Esophagus (tissue), 2 donors: ENCODE measurements at regions not wholly inside any gene's neighbourhood (a gene's known extent, or its start where the extent isn't known, plus 50 kb on each side); places are given as distances from the start of the nearest gene placed in this dataset.
A peak's percentile ranks its signal among the peaks of the same experiment; 100 is the strongest.

ENCODE experiments used
- H3K27ac ChIP-seq, 2 donors: one replicate each; pipeline ENCODE4 v1.5.1; 2013; ENCODE audit warnings: low read depth in 2 of 2, mild to moderate bottlenecking in 2 of 2, inconsistent platforms in 1 of 2, low read length in 1 of 2, moderate library complexity in 1 of 2
- H3K27me3 ChIP-seq, 2 donors: one replicate each; pipeline ENCODE4 v1.6.1; 2013; ENCODE audit warnings: low read length in 2 of 2, control low read depth in 1 of 2, mild to moderate bottlenecking in 1 of 2; ENCODE audit not compliant: insufficient read depth in 2 of 2, control insufficient read depth in 1 of 2
- H3K36me3 ChIP-seq, 2 donors: one replicate each; pipeline ENCODE4 v1.6.1; 2013; ENCODE audit warnings: low read length in 1 of 2; ENCODE audit not compliant: control insufficient read depth in 2 of 2, insufficient read depth in 2 of 2
- H3K4me1 ChIP-seq, 2 donors: one replicate each; pipeline ENCODE4 v1.6.1; 2013; ENCODE audit warnings: low read length in 1 of 2; ENCODE audit not compliant: control insufficient read depth in 2 of 2, insufficient read depth in 2 of 2
- H3K4me3 ChIP-seq, 2 donors: one replicate each; pipeline ENCODE4 v1.5.1; 2013; ENCODE audit warnings: low read length in 2 of 2, mild to moderate bottlenecking in 2 of 2, low read depth in 1 of 2, moderate library complexity in 1 of 2
- H3K9me3 ChIP-seq, 2 donors: one replicate each; pipeline ENCODE4 v1.6.1; 2013; ENCODE audit warnings: mild to moderate bottlenecking in 2 of 2, low read depth in 1 of 2, low read length in 1 of 2, moderate library complexity in 1 of 2; ENCODE audit not compliant: control insufficient read depth in 2 of 2, insufficient read depth in 1 of 2
- WGBS, 2 donors: extraction: QIAGEN DNeasy Blood & Tissue Kit; methylation state at CpG; one replicate each; pipeline ENCODE4 v1.1.7; 2013; 5-methylcytosine and 5-hydroxymethylcytosine counted together
- donor health status: healthy with polysubstance abuse.
- donor health status: Bipolar disorder and iron deficiency.

- no peak overlapping the region for H3K27ac ChIP-seq
Observed at GRCh38 chr3:193984876-193985275, 151.1 kb upstream of the HES1 start.

DNA sequence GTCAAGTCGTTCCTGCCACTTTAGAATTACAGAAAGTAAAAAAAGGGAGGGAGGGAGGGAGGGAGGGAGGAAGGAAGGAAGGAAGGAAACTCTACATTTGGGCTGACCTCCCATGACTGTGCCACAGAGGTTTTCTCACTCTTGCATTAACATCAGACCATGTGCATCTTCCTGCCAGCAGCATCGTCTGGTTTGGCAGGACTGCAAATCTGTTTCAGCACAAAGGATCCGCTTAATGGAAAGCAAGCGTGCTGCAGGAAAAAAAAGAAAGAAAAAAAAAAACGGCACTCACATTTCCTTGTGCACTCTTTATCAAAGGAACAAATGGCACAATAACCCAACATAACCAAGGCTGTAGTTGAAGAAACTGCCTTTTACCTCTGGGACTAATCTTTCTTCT lies 148.8 kb upstream of the HES1 start:
- no peaks in the 10 kb centered on the region for H3K27me3 ChIP-seq
- no peak overlapping the region for H3K4me3 ChIP-seq
- H3K4me1 ChIP-seq = peaks cover 0 to under 1% of the 10 kb centered on the region in 2 donors
- no peaks in the 10 kb centered on the region for H3K9me3 ChIP-seq
- no peaks in the 10 kb centered on the region for H3K36me3 ChIP-seq
- H3K27ac ChIP-seq = no peak overlapping the region
- 11 to 35% methylated on average over 5 of the region's 5 CpGs for WGBS, 2 donors

More at GRCh38 chr3:193984876-193985275, 151.1 kb upstream of the HES1 start:
- H3K4me1 ChIP-seq = peaks cover 0 to 5% of the 10 kb centered on the region in 2 donors
- H3K4me3 ChIP-seq = no peak overlapping the region
- H3K36me3 ChIP-seq = no peaks in the 10 kb centered on the region
- H3K9me3 ChIP-seq = no peaks in the 10 kb centered on the region
- H3K27me3 ChIP-seq = no peaks in the 10 kb centered on the region
- 82 to 88% methylated on average over 6 of the region's 6 CpGs for WGBS, 2 donors

GRCh38 chr3:193989186-193989585 lies 146.8 kb upstream of the HES1 start:
- no peaks in the 10 kb centered on the region for H3K4me1 ChIP-seq
- H3K27me3 ChIP-seq = no peaks in the 10 kb centered on the region
- no peaks in the 10 kb centered on the region for H3K36me3 ChIP-seq
- H3K9me3 ChIP-seq = no peaks in the 10 kb centered on the region
- no peak overlapping the region for H3K27ac ChIP-seq
- H3K4me3 ChIP-seq = no peak overlapping the region
- WGBS, 2 donors = 85 to 92% methylated on average over 1 of the region's 1 CpG

- no peaks in the 10 kb centered on the region for H3K4me1 ChIP-seq
- no peak overlapping the region for H3K4me3 ChIP-seq
- 83 to 89% methylated on average over 14 of the region's 14 CpGs for WGBS, 2 donors
- no peaks in the 10 kb centered on the region for H3K36me3 ChIP-seq
- no peaks in the 10 kb centered on the region for H3K27me3 ChIP-seq
- no peaks in the 10 kb centered on the region for H3K9me3 ChIP-seq
- no peak overlapping the region for H3K27ac ChIP-seq
Observed at GRCh38 chr3:193991666-193992424, 144.1 kb upstream of the HES1 start.

GRCh38 chr3:193992425-193993037 lies 143.4 kb upstream of the HES1 start:
- no peaks in the 10 kb centered on the region for H3K27me3 ChIP-seq
- H3K9me3 ChIP-seq = no peaks in the 10 kb centered on the region
- H3K27ac ChIP-seq = no peak overlapping the region
- H3K36me3 ChIP-seq = no peaks in the 10 kb centered on the region
- 67 to 68% methylated on average over 2 of the region's 2 CpGs for WGBS, 2 donors
- H3K4me3 ChIP-seq = no peak overlapping the region
- no peaks in the 10 kb centered on the region for H3K4me1 ChIP-seq

GRCh38 chr3:193996221-193996620 lies 139.7 kb upstream of the HES1 start:
- Histone ChIP-seq H3K4me1 (no peaks in the 10 kb centered on the region), H3K4me3 (no peak overlapping the region), H3K36me3 (no peaks in the 10 kb centered on the region), H3K9me3 (no peaks in the 10 kb centered on the region), H3K27ac (no peak overlapping the region), H3K27me3 (no peaks in the 10 kb centered on the region)
- WGBS, 2 donors = 85 to 93% methylated on average over 7 of the region's 7 CpGs

DNA sequence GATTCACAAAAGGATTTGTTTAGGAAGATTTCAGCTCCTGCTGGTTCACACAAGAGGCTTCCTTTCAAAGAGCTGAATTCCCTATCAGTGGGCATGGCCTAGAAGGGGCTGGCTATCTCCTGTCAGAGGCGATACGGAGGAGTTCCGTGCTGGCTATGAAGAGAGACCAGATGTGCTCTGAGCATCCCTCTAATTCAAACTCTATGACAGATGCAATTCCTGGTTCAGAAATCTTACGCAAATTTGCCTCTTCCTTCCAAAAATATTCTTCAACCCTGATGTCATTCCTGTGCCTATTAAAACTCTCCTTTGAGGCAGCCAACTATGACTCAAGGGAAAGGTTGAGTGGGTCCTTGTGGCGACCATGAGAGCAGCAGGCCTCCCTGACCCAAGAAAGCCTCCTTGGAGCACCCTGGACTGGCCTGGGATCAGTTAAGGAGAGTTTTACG lies 139.3 kb upstream of the HES1 start:
- no peak overlapping the region for H3K4me3 ChIP-seq
- no peaks in the 10 kb centered on the region for H3K9me3 ChIP-seq
- no peaks in the 10 kb centered on the region for H3K4me1 ChIP-seq
- no peaks in the 10 kb centered on the region for H3K36me3 ChIP-seq
- 83 to 86% methylated on average over 6 of the region's 6 CpGs for WGBS, 2 donors
- H3K27me3 ChIP-seq = no peaks in the 10 kb centered on the region
- peak overlapping the region in 1 of 2 donors; percentile 70 for H3K27ac ChIP-seq

DNA sequence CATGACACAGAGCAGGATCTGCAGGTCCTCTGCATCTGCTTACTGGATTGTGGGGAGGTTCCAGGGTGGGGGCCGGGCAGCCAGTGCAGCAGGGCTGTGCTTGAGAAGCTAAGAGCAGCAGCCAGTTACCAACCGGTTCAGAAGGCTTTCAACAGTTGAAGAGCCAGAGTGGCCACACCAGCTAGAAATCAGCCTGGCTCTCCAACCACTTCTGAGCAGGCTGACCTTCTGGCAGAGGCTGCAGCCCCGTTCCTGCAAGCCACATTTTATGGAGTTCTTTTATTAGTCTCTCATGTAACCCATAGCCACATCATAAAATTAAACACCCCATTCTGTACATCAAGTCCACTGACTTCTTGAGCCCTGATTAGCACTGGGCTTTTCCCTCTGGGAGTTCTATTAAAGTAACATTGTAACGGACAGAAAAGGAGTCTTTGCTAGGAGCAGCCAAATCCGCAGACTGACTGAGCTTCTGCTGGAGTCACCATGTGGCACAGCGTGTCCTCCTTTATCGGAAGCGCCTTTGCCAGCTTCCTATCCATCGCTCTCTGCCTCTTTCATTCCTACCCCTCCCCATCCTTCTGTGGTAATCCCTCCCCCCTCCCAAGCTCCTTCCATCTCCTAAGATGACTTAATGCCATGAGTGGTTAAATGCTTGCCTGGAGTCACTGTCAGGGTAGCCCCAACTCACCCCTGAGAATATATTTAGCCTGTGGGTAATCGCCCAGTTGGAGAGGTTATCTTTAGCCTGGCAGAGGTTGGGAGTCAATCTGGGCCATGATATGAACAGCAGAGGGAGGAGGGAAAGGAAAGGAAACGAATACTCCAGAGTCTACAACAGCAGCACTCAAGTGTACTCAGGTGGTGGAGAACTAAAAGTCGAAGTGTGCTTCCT lies 138.5 kb upstream of the HES1 start:
- Histone ChIP-seq H3K27me3 (no peaks in the 10 kb centered on the region), H3K36me3 (no peaks in the 10 kb centered on the region), H3K9me3 (no peaks in the 10 kb centered on the region), H3K4me1 (no peaks in the 10 kb centered on the region), H3K4me3 (no peak overlapping the region), H3K27ac (peak overlapping the region in 1 of 2 donors; percentile 47)
- WGBS, 2 donors = 68 to 72% methylated on average over 12 of the region's 12 CpGs

GRCh38 chr3:193998123-193998448 lies 137.9 kb upstream of the HES1 start:
- Histone ChIP-seq H3K4me1 (no peaks in the 10 kb centered on the region), H3K9me3 (no peaks in the 10 kb centered on the region), H3K27ac (no peak overlapping the region), H3K4me3 (no peak overlapping the region), H3K36me3 (no peaks in the 10 kb centered on the region), H3K27me3 (no peaks in the 10 kb centered on the region)
- WGBS, 2 donors = 59 to 78% methylated on average over 1 of the region's 1 CpG
